CD14-positive monocyte (primary cell): ENCODE measurements at regions not wholly inside any gene's neighbourhood (a gene's known extent, or its start where the extent isn't known, plus 50 kb on each side); places are given as distances from the start of the nearest gene placed in this dataset.

Experiments used
- DNase-seq, 3 donors: peaks; one replicate each; pipeline ENCODE4 v3.0.0-alpha.2; 2011 to 2022
- H2AFZ ChIP-seq: 2 replicates; pipeline ENCODE4 v1.6.0; 2012; ENCODE audit warnings: mild to moderate bottlenecking, low read depth, low read length, inconsistent platforms; ENCODE audit not compliant: insufficient read depth, poor library complexity, severe bottlenecking
- H3K27ac ChIP-seq, 2 donors: 1 replicate in 1 of 2; 2 replicates in 1 of 2; pipeline ENCODE4 v1.5.1; 2012 to 2013; ENCODE audit warnings: low read length in 2 of 2, control low read depth in 1 of 2, inconsistent platforms in 1 of 2, low read depth in 1 of 2, mild to moderate bottlenecking in 1 of 2
- H3K27me3 ChIP-seq, 2 donors: one replicate each; pipeline versions ENCODE4 v1.6.0 to v1.6.1; 2011 to 2013; ENCODE audit warnings: low read length in 2 of 2; ENCODE audit not compliant: control insufficient read depth in 2 of 2, insufficient read depth in 2 of 2
- H3K36me3 ChIP-seq, 2 donors: replicated peaks in 1 of 2; 1 replicate in 1 of 2; 2 replicates in 1 of 2; pipeline versions ENCODE4 v1.5.1 to v1.6.1; 2012 to 2013; ENCODE audit warnings: low read length in 2 of 2, control low read depth in 1 of 2, inconsistent platforms in 1 of 2, mild to moderate bottlenecking in 1 of 2; ENCODE audit not compliant: insufficient read depth in 2 of 2, control insufficient read depth in 1 of 2
- H3K4me1 ChIP-seq, 2 donors: 1 replicate in 1 of 2; 2 replicates in 1 of 2; pipeline versions ENCODE4 v1.5.1 to v1.6.1; 2012 to 2013; ENCODE audit warnings: low read length in 2 of 2, control low read depth in 1 of 2, inconsistent platforms in 1 of 2, mild to moderate bottlenecking in 1 of 2, moderate library complexity in 1 of 2; ENCODE audit not compliant: insufficient read depth in 2 of 2, control insufficient read depth in 1 of 2
- H3K4me2 ChIP-seq: replicated peaks from 2 replicates; pipeline ENCODE3; 2012; ENCODE audit warnings: low read length, moderate library complexity, mild to moderate bottlenecking; ENCODE audit not compliant: poor library complexity, severe bottlenecking; ENCODE audit errors: extremely low read depth
- H3K4me3 ChIP-seq, 3 experiments: fragments of 200-600 bp in 1 of 3; sonication (generic) in 1 of 3; replicated peaks in 1 of 3; 1 replicate in 2 of 3; 2 replicates in 1 of 3; pipeline ENCODE4 v1.5.1; 2011 to 2013; ENCODE audit warnings: low read length in 3 of 3, mild to moderate bottlenecking in 3 of 3, control low read depth in 2 of 3, low read depth in 2 of 3, inconsistent platforms in 1 of 3, moderate library complexity in 1 of 3
- H3K79me2 ChIP-seq: 2 replicates; pipeline ENCODE4 v1.6.0; 2012; ENCODE audit warnings: mild to moderate bottlenecking, control low read depth, inconsistent platforms, low read length, moderate library complexity; ENCODE audit not compliant: insufficient read depth
- H3K9ac ChIP-seq: 2 replicates; pipeline ENCODE4 v1.6.0; 2017; ENCODE audit warnings: low read length, mild to moderate bottlenecking; ENCODE audit not compliant: insufficient read depth, poor library complexity, severe bottlenecking
- H3K9me3 ChIP-seq, 2 donors: replicated peaks in 1 of 2; 1 replicate in 1 of 2; 2 replicates in 1 of 2; pipeline versions ENCODE4 v1.5.1 to v1.6.1; 2012 to 2013; ENCODE audit warnings: low read length in 2 of 2, control low read depth in 1 of 2; ENCODE audit not compliant: control insufficient read depth in 1 of 2, insufficient read depth in 1 of 2
- H4K20me1 ChIP-seq: 2 replicates; pipeline ENCODE4 v1.6.0; 2012; ENCODE audit warnings: mild to moderate bottlenecking, low read length, control low read depth, moderate library complexity; ENCODE audit not compliant: insufficient read depth
- H3K27ac Mint-ChIP-seq, 7 donors: one replicate each; pipeline ENCODE4 v1.8.0; 2020; ENCODE audit warnings: mild to moderate bottlenecking in 7 of 7, mixed read lengths in 7 of 7, moderate library complexity in 6 of 7, inconsistent platforms in 2 of 7
- H3K27me3 Mint-ChIP-seq, 3 donors: one replicate each; pipeline ENCODE4 v1.8.0; 2021 to 2022; ENCODE audit warnings: low read depth in 3 of 3, mild to moderate bottlenecking in 3 of 3, mixed read lengths in 3 of 3, moderate library complexity in 3 of 3, inconsistent platforms in 1 of 3
- H3K36me3 Mint-ChIP-seq, 2 donors: one replicate each; pipeline ENCODE4 v1.8.0; 2020; ENCODE audit warnings: mixed read lengths in 2 of 2, inconsistent platforms in 1 of 2, mild to moderate bottlenecking in 1 of 2
- H3K4me1 Mint-ChIP-seq: one replicate; pipeline ENCODE4 v1.8.0; 2020; ENCODE audit warnings: mild to moderate bottlenecking, mixed read lengths
- H3K4me3 Mint-ChIP-seq, 2 donors: one replicate each; pipeline ENCODE4 v1.8.0; 2020; ENCODE audit warnings: mild to moderate bottlenecking in 2 of 2, mixed read lengths in 2 of 2, moderate library complexity in 1 of 2
- H3K9me3 Mint-ChIP-seq, 7 donors: one replicate each; pipeline ENCODE4 v1.8.0; 2020 to 2022; ENCODE audit warnings: mixed read lengths in 7 of 7, mild to moderate bottlenecking in 6 of 7, moderate library complexity in 6 of 7, inconsistent platforms in 2 of 7
- WGBS: methylation state at CpG from one replicate; pipeline ENCODE4 v1.1.5; 2013; ENCODE audit warnings: missing lambda C conversion rate; ENCODE audit not compliant: insufficient coverage; 5-methylcytosine and 5-hydroxymethylcytosine counted together
- intact Hi-C, 2 donors: fragments of 100-400 bp; cut with micrococcal nuclease; formaldehyde crosslinking; loops; one replicate each; pipeline versions ENCODE4 v1.15.0 to v1.15.1; 2023
- TF ChIP-seq, protein P1 (sequence below): fragments of 200-600 bp; IDR thresholded peaks from one replicate; pipeline ENCODE4 v1.8.0; 2022; ENCODE audit warnings: antibody characterized with exemption, mild to moderate bottlenecking

- DNase-seq, result no peak
- Histone ChIP-seq H3K4me2 (no peak overlapping the region), H3K4me1 (no peaks in the 10 kb centered on the region), H4K20me1 (no peaks in the 10 kb centered on the region), H3K79me2 (no peaks in the 10 kb centered on the region), H3K27ac (no peak overlapping the region), H3K9me3 (peaks cover 43 to 57% of the 10 kb centered on the region in 2 donors), H3K9ac (no peak overlapping the region), H2AFZ (no peak overlapping the region), H3K36me3 (no peaks in the 10 kb centered on the region), H3K4me3 (no peak overlapping the region), H3K27me3 (no peaks in the 10 kb centered on the region)
- peaks cover 11 to 43% (median 29%) of the 10 kb centered on the region in 7 donors for H3K9me3 Mint-ChIP-seq
- no peak overlapping the region for H3K4me3 Mint-ChIP-seq
- no peaks in the 10 kb centered on the region for H3K4me1 Mint-ChIP-seq
- H3K27me3 Mint-ChIP-seq, result peaks cover 0 to 1% (median 0%) of the 10 kb centered on the region in 3 donors
- TF ChIP-seq, protein P1, sequence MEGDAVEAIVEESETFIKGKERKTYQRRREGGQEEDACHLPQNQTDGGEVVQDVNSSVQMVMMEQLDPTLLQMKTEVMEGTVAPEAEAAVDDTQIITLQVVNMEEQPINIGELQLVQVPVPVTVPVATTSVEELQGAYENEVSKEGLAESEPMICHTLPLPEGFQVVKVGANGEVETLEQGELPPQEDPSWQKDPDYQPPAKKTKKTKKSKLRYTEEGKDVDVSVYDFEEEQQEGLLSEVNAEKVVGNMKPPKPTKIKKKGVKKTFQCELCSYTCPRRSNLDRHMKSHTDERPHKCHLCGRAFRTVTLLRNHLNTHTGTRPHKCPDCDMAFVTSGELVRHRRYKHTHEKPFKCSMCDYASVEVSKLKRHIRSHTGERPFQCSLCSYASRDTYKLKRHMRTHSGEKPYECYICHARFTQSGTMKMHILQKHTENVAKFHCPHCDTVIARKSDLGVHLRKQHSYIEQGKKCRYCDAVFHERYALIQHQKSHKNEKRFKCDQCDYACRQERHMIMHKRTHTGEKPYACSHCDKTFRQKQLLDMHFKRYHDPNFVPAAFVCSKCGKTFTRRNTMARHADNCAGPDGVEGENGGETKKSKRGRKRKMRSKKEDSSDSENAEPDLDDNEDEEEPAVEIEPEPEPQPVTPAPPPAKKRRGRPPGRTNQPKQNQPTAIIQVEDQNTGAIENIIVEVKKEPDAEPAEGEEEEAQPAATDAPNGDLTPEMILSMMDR, result no peak
- WGBS, result 100% methylated on average over 1 of the region's 3 CpGs
- no peaks in the 10 kb centered on the region for H3K36me3 Mint-ChIP-seq
- H3K27ac Mint-ChIP-seq, result no peak overlapping the region
- intact Hi-C loops, result no loop called here
These were observed 274.3 kb downstream of the FGF9 start for GRCh38 chr13:21945195-21945594.

GRCh38 chr13:21946964-21947363 lies 276.1 kb downstream of the FGF9 start:
- Histone ChIP-seq H2AFZ (no peak overlapping the region), H3K27me3 (no peaks in the 10 kb centered on the region), H3K4me1 (no peaks in the 10 kb centered on the region), H3K9me3 (peaks cover 38 to 55% of the 10 kb centered on the region in 2 donors), H4K20me1 (no peaks in the 10 kb centered on the region), H3K4me2 (no peak overlapping the region), H3K79me2 (no peaks in the 10 kb centered on the region), H3K27ac (no peak overlapping the region), H3K4me3 (no peak overlapping the region), H3K36me3 (no peaks in the 10 kb centered on the region), H3K9ac (no peak overlapping the region)
- Mint-ChIP-seq H3K9me3 (peaks cover 11 to 39% (median 28%) of the 10 kb centered on the region in 7 donors), H3K36me3 (no peaks in the 10 kb centered on the region), H3K27ac (no peak overlapping the region), H3K4me3 (peak overlapping the region in 1 of 2 donors; percentile 21), H3K4me1 (no peaks in the 10 kb centered on the region), H3K27me3 (no peaks in the 10 kb centered on the region)
- TF ChIP-seq, protein P1, result no peak
- no peak for DNase-seq
- 100% methylated on average over 2 of the region's 6 CpGs for WGBS
- intact Hi-C loops, result no loop called here
